Mesothelial cell of epicardium (in vitro differentiated cells): ENCODE measurements at regions not wholly inside any gene's neighbourhood (a gene's known extent, or its start where the extent isn't known, plus 50 kb on each side); places are given as distances from the start of the nearest gene placed in this dataset.

Source experiments
- DNase-seq, 2 experiments: peaks; one replicate each; pipeline ENCODE4 v3.0.0; 2021; ENCODE audit warnings: low spot score in 2 of 2; ENCODE audit not compliant: unreplicated experiment in 2 of 2
- H3K27ac Mint-ChIP-seq: 2 replicates; pipeline ENCODE4 v1.8.0; 2021; ENCODE audit warnings: mixed read lengths
- H3K27me3 Mint-ChIP-seq: 2 replicates; pipeline ENCODE4 v1.8.0; 2021; ENCODE audit warnings: low read depth, mixed read lengths
- H3K36me3 Mint-ChIP-seq: 2 replicates; pipeline ENCODE4 v1.8.0; 2021; ENCODE audit warnings: mixed read lengths
- H3K4me1 Mint-ChIP-seq: 2 replicates; pipeline ENCODE4 v1.8.0; 2021; ENCODE audit warnings: mixed read lengths
- H3K4me3 Mint-ChIP-seq: 2 replicates; pipeline ENCODE4 v1.8.0; 2021; ENCODE audit warnings: mild to moderate bottlenecking, moderate library complexity, mixed read lengths
- H3K9me3 Mint-ChIP-seq: 2 replicates; pipeline ENCODE4 v1.8.0; 2021; ENCODE audit warnings: mixed read lengths
- CTCF ChIP-seq: fragments of 200-600 bp; sonication (generic); IDR thresholded peaks from one replicate; pipeline ENCODE4 v1.5.0; 2021; ENCODE audit warnings: antibody characterized with exemption; ENCODE audit not compliant: unreplicated experiment

- peaks cover 7% of the 10 kb centered on the region for H3K27me3 Mint-ChIP-seq
- H3K4me3 Mint-ChIP-seq, result no peak overlapping the region
- no peaks in the 10 kb centered on the region for H3K36me3 Mint-ChIP-seq
- H3K9me3 Mint-ChIP-seq, result no peaks in the 10 kb centered on the region
- H3K27ac Mint-ChIP-seq, result no peak overlapping the region
- no peak for TF ChIP-seq CTCF
- peaks cover 23% of the 10 kb centered on the region for H3K4me1 Mint-ChIP-seq
- DNase-seq, result no peak
These were observed 155.9 kb downstream of the BARHL2 start for GRCh38 chr1:90561103-90561783.

- TF ChIP-seq CTCF, result no peak
- Mint-ChIP-seq H3K36me3 (no peaks in the 10 kb centered on the region), H3K9me3 (no peaks in the 10 kb centered on the region), H3K4me3 (no peak overlapping the region), H3K27ac (no peak overlapping the region), H3K4me1 (peaks cover 23% of the 10 kb centered on the region), H3K27me3 (peaks cover 11% of the 10 kb centered on the region)
- no peak for DNase-seq
These were observed 158.2 kb downstream of the BARHL2 start for GRCh38 chr1:90558754-90559378.

GRCh38 chr1:90558126-90558525 lies 159.0 kb downstream of the BARHL2 start:
- no peaks in the 10 kb centered on the region for H3K9me3 Mint-ChIP-seq
- TF ChIP-seq CTCF, result no peak
- peaks cover 23% of the 10 kb centered on the region for H3K4me1 Mint-ChIP-seq
- H3K27me3 Mint-ChIP-seq, result peaks cover 18% of the 10 kb centered on the region
- no peak overlapping the region for H3K4me3 Mint-ChIP-seq
- H3K27ac Mint-ChIP-seq, result no peak overlapping the region
- no peak for DNase-seq
- H3K36me3 Mint-ChIP-seq, result no peaks in the 10 kb centered on the region

- Mint-ChIP-seq H3K27ac (no peak overlapping the region), H3K4me1 (peaks cover 23% of the 10 kb centered on the region), H3K27me3 (peaks cover 18% of the 10 kb centered on the region), H3K36me3 (no peaks in the 10 kb centered on the region), H3K9me3 (no peaks in the 10 kb centered on the region), H3K4me3 (no peak overlapping the region)
- TF ChIP-seq CTCF, result no peak
- DNase-seq, result no peak
These were observed 159.4 kb downstream of the BARHL2 start for GRCh38 chr1:90557706-90558105.

GRCh38 chr1:90550626-90551406 lies 166.3 kb downstream of the BARHL2 start:
- no peaks in the 10 kb centered on the region for H3K36me3 Mint-ChIP-seq
- H3K27me3 Mint-ChIP-seq, result peaks cover 46% of the 10 kb centered on the region
- H3K9me3 Mint-ChIP-seq, result no peaks in the 10 kb centered on the region
- DNase-seq, result no peak
- H3K4me3 Mint-ChIP-seq, result no peak overlapping the region
- no peaks in the 10 kb centered on the region for H3K4me1 Mint-ChIP-seq
- TF ChIP-seq CTCF, result no peak
- H3K27ac Mint-ChIP-seq, result no peak overlapping the region
